NCI-H526 treated with DMSO at 0.1 percent for 48 hours (cell line): ENCODE measurements at regions not wholly inside any gene's neighbourhood (a gene's known extent, or its start where the extent isn't known, plus 50 kb on each side); places are given as distances from the start of the nearest gene placed in this dataset.
"Not testable (repeated sequence)": the region's sequence is repeated elsewhere in the genome, so short reads cannot be mapped to it uniquely, and the experiment has no call there.

Source experiments
- DNase-seq: peaks from one replicate; lab custom pipeline; 2025; lab: John Stamatoyannopoulos, UW

- not testable (repeated sequence) for DNase-seq
These were observed 119.2 kb downstream of the SEPTIN14 start for GRCh38 chr7:55743454-55743717.

DNA sequence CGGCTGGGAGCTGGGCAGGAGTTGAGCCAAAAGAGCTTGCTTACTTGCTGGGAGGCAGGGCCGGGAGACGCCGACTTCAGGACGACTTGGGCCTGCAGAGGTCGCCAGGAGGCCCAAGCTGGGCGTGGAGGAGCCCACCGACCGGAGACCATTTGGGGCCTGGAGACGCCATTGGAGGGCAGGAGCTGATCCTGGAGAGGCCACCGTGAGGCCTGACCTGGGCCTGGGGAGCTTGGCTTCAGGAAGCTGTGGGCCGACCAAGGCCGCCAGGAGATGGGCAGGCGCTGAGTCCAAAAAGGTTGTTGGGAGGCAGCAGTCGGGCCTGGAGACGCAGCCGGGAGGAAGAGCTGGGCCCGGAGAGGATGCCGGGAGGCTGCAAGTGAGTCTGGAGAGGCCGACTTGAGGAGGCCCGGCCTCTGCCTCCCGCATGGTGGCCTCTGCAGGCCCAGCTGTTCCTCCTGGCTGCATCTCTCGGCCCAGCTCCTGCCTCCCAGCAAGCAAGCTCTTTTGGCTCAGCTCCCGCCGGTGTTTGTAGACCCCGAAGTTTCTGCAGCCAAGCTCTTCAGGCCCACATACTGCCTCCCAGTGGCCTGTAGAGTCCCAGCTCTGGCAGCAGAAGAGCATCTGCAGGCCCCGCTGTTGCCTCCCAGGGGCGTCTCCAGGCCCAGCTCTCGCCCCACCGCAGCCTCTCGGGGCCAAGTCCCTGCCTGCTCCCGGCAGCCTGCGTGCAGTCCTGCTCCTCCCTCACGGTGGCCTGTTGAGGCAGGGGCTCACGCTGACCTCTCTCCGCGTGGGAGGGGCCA lies 119.7 kb downstream of the SEPTIN14 start:
- not testable (repeated sequence) for DNase-seq

DNA sequence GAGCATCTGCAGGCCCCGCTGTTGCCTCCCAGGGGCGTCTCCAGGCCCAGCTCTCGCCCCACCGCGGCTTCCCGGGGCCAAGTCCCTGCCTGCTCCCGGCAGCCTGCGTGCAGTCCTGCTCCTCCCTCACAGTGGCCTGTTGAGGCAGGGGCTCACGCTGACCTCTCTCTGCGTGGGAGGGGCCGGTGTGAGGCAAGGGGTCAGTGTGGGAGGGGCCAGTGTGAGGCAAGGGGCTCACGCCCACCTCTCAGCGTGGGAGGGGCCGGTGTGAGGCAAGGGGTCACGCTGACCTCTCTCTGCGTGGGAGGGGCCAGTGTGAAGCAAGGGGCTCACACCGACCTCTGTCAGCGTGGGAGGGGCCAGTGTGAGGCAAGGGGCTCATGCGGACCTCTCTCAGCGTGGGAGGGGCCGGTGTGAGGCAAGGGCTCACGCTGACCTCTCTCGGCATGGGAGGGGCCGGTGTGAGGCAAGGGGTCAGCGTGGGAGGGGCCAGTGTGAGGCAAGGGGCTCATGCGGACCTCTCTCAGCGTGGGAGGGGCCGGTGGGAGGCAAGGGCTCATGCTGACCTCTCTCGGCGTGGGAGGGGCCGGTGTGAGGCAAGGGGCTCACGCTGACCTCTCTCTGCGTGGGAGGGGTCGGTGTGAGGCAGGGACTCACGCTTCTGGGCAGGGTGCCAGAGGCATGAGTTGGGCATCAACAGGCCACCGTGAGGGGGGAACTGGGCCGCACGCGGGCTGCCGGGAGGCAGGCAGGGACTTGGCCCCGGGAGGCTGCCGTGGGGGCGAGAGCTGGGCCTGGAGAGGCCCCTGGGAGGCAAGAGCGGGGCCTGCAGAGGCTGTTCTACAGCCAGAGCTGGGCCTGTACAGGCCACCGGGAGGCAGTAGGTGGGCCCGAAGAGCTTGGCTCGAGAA lies 120.6 kb downstream of the SEPTIN14 start:
- DNase-seq = not testable (repeated sequence)

DNA sequence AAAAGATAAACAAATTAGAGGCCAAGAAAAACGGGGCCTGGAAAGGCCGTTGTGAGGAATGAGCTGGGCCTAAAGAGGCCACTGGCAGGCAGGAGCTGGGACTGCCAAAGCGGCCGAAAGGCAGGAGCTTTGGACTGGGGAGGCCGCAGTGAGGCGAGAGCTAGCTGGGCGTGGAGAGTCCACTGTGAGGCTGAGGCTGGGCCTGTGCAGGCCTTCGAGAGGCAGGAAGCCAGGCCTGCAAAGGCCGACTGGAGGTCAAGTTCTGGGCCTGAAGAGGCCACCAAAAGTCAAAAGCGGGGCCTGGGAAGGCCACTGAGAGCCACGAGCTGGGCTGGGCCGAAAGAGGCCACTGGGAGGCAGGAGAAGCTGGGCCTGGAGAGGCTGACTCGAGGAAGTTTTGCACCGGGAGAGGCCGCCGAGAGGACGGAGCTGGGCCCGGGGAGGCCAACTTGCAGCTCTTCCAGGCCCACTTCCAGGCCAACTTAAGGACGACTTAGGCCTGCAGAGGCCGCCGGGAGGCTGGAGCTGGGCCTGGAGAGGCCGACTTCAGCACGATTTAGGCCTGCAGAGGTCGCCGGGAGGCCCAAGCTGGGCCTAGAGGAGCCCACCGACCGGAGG lies 121.8 kb downstream of the SEPTIN14 start:
- DNase-seq = not testable (repeated sequence)

GRCh38 chr7:55740053-55740452 lies 122.5 kb downstream of the SEPTIN14 start:
- not testable (repeated sequence) for DNase-seq

- not testable (repeated sequence) for DNase-seq
These were observed 125.8 kb downstream of the SEPTIN14 start for GRCh38 chr7:55736641-55737221.

GRCh38 chr7:55733241-55734140 lies 129.1 kb downstream of the SEPTIN14 start:
- no peak for DNase-seq

- DNase-seq = no peak
These were observed 130.6 kb downstream of the SEPTIN14 start for GRCh38 chr7:55731931-55732330.

GRCh38 chr7:55730197-55730596 lies 132.4 kb downstream of the SEPTIN14 start:
- DNase-seq = no peak

GRCh38 chr7:55723621-55723941 lies 139.0 kb downstream of the SEPTIN14 start:
- DNase-seq = no peak

DNA sequence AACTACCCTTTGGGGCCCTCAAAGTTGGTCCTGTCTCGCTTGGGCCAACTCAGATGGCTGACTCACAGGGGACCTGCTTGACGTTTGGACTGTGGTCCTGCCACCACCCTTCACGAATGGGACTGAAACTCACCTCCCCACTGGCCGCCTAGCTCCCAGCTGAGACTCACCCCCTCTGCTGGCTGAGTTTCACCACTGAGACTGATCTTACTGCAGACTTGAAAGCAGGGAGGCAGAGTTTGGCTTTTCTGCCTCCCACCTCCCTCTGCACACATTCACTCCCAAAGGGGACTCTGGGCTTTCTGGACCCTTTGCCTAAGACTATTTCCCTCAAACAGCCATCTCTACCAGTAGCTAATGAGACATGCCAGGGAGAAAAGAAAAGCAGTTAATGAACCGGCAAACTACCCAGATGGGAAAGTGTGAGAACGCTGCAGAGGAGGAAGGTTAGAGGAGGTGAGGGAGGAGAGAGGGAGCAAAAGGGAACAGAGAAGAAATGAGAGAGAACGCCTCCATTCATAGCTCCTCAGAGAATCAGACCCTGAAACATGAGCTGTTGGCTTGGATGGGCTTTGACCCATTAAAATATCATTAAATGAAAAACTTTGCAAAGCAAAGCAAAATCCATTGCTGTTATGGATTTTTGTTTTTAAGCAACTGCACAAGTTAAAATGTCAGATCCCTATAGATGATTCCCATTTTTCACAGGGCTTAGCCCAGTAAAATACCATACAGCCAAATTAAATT lies 139.5 kb downstream of the SEPTIN14 start:
- DNase-seq = not testable (repeated sequence)

DNA sequence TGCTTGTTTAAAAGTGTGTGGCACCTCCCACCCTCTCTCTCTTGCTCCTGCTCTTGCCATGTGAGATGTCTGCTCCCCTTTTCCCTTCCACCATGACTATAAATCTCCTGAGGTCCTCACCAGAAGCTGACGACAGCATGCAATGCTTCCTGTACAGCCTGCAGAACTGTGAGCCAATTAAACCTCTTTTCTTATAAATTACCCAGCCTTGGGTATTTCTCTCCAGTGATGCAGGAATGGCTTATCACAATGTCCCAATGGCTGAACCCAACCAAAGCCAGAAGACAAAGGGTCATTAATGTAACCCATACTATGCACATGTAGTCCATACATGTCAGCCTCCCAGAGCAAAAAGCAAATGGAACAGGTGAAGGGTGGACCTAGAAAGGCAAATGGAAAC lies 141.5 kb downstream of the SEPTIN14 start:
- DNase-seq = not testable (repeated sequence)

DNA sequence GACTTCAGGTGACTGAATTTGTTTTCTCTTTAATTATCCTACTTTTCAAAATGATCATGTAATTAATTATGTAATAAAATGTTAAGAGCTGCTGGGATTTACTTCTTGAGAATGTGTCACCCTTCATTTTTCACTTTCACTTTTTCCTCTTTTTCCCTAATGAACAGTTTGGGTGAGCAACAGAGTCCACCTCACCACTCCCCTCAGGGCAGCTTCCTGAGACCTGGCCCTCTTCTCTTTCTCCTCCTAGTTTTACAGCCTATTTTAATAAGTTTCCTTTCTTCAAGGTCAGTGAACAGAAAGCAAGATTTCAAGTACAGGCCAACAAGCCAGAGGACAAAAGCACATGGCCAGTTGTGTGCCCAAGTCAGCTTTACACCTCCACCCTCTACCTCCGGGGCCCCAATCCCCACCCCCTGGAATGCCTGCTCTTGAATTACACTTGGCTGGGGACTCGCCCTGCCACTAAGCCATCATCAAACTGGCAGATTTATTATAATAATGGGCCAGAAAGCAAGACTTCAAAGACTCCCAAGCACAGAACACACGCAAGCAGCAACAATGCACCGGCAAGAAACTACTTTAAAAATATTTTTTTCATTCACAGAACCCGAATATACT lies 143.1 kb upstream of the VOPP1 start:
- DNase-seq = not testable (repeated sequence)

GRCh38 chr7:55714370-55714769 lies 142.1 kb upstream of the VOPP1 start:
- not testable (repeated sequence) for DNase-seq

- not testable (repeated sequence) for DNase-seq
These were observed 138.0 kb upstream of the VOPP1 start for GRCh38 chr7:55710312-55710711.

DNA sequence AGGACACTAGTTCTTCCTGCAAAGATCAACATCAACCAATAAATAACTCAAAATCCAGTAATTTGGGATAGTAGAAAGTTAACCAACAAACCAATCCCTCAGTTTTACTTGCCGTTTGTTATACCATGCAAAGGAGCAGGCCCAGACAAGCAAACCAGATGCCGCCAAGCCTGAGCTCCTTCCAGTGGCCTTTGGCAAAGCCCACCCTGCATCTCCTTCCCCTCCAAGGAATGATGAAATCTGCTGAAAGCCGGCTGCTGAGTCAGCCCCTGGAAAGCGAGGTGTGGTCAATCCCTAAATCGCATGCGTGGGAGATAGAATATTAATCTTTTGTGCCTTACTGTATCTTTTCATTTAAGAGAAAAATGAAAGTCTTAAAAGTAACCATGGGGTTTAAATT lies 135.7 kb upstream of the VOPP1 start:
- DNase-seq = not testable (repeated sequence)

- DNase-seq = not testable (repeated sequence)
These were observed 135.1 kb upstream of the VOPP1 start for GRCh38 chr7:55707410-55707809.

GRCh38 chr7:55706451-55707195 lies 134.3 kb upstream of the VOPP1 start:
- not testable (repeated sequence) for DNase-seq

- not testable (repeated sequence) for DNase-seq
These were observed 133.6 kb upstream of the VOPP1 start for GRCh38 chr7:55705728-55706450.
